Upper lobe of right lung (tissue), 1 donor: ENCODE measurements at regions not wholly inside any gene's neighbourhood (a gene's known extent, or its start where the extent isn't known, plus 50 kb on each side); places are given as distances from the start of the nearest gene placed in this dataset.

Source experiments
- ATAC-seq: fragments of 200-7000 bp; cut with Tn5 transposase; one replicate; pipeline ENCODE4 v1.9.1; 2020; ENCODE audit warnings: mild to moderate bottlenecking, moderate library complexity
- DNase-seq: peaks from one replicate; pipeline ENCODE4 v3.0.0-alpha.2; 2020
- H3K27ac ChIP-seq: fragments of 200-600 bp; one replicate; pipeline ENCODE4 v1.8.0; 2022
- H3K27me3 ChIP-seq: fragments of 200-600 bp; one replicate; pipeline ENCODE4 v1.8.0; 2022; ENCODE audit warnings: mild to moderate bottlenecking
- H3K36me3 ChIP-seq: fragments of 200-600 bp; one replicate; pipeline ENCODE4 v1.8.0; 2022
- H3K4me1 ChIP-seq: fragments of 200-600 bp; one replicate; pipeline ENCODE4 v1.8.0; 2022
- H3K4me3 ChIP-seq: fragments of 200-600 bp; one replicate; pipeline ENCODE4 v1.8.0; 2022; ENCODE audit warnings: mild to moderate bottlenecking
- H3K9me3 ChIP-seq: fragments of 200-600 bp; one replicate; pipeline ENCODE4 v1.8.0; 2022
- intact Hi-C: fragments of 100-400 bp; cut with DNase I; formaldehyde crosslinking; loops from one replicate; pipeline ENCODE4 v1.11.0; 2022
- TF ChIP-seq, protein P1 (sequence below): fragments of 200-600 bp; IDR thresholded peaks from one replicate; pipeline ENCODE4 v1.8.0; 2022; ENCODE audit warnings: antibody characterized with exemption
- donor health status: DM: no; HTN: yes; CAD: no; lungs with severe emphysema.

DNA sequence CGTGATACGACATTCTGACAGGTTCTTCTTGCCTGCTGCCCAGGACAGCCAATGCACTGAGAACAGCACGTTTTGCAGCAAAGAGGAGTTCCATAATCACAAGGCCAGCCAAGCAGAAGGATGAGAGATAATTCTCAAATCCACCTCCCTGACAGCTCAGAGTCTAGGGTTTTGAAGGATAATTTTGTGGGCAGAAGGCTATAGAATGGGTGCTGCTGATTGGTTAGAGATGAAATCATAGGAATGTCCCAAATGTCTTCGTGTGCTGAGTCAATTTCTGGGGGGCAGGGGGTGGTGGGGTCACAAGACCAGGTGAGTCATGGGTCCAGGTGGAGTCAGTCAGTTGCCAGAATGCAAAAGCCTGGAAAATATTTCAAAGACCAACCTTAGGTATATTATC, 175.5 kb upstream of the SLC30A5 start:
- ATAC-seq: no peak

DNA sequence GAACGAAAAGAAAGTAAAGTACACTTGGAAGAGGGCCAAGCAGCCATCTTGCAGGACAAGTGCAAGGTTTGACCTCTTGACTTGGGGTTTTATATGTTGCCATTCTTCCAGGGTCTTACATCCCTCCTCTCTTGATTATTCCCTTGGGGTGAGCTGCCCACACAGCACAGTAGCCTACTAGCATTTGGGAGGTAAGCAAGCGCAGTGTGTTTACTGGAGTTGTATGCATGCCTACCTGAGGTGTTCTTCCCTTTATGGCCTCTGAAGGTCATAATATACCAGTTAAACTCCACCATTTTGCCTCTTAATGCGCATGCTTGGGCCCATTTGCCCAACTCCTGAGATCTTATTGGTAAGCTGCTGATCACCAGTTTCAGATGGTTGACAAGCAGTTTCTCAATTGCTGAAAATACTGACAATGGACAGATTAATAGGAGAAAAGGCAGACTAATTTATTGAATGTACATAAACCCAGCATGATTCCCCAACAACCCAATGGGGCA, 173.8 kb upstream of the SLC30A5 start:
- H3K4me1 ChIP-seq: no peaks in the 10 kb centered on the region
- H3K4me3 ChIP-seq: no peak overlapping the region
- no peaks in the 10 kb centered on the region for H3K27me3 ChIP-seq
- ATAC-seq (no peak), DNase-seq (no peak)
- intact Hi-C loops: no loop called here
- H3K27ac ChIP-seq: no peak overlapping the region
- TF ChIP-seq, protein P1, sequence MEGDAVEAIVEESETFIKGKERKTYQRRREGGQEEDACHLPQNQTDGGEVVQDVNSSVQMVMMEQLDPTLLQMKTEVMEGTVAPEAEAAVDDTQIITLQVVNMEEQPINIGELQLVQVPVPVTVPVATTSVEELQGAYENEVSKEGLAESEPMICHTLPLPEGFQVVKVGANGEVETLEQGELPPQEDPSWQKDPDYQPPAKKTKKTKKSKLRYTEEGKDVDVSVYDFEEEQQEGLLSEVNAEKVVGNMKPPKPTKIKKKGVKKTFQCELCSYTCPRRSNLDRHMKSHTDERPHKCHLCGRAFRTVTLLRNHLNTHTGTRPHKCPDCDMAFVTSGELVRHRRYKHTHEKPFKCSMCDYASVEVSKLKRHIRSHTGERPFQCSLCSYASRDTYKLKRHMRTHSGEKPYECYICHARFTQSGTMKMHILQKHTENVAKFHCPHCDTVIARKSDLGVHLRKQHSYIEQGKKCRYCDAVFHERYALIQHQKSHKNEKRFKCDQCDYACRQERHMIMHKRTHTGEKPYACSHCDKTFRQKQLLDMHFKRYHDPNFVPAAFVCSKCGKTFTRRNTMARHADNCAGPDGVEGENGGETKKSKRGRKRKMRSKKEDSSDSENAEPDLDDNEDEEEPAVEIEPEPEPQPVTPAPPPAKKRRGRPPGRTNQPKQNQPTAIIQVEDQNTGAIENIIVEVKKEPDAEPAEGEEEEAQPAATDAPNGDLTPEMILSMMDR: no peak
- no peaks in the 10 kb centered on the region for H3K36me3 ChIP-seq
- H3K9me3 ChIP-seq: no peaks in the 10 kb centered on the region

More for the DNA sequence above, 175.5 kb upstream of the SLC30A5 start:
- TF ChIP-seq, protein P1: no peak
- no peak for DNase-seq
- no peak overlapping the region for H3K4me3 ChIP-seq
- intact Hi-C loops: no loop called here
- H3K27me3 ChIP-seq: no peaks in the 10 kb centered on the region
- no peaks in the 10 kb centered on the region for H3K36me3 ChIP-seq
- H3K4me1 ChIP-seq: no peaks in the 10 kb centered on the region
- no peaks in the 10 kb centered on the region for H3K9me3 ChIP-seq
- no peak overlapping the region for H3K27ac ChIP-seq

DNA sequence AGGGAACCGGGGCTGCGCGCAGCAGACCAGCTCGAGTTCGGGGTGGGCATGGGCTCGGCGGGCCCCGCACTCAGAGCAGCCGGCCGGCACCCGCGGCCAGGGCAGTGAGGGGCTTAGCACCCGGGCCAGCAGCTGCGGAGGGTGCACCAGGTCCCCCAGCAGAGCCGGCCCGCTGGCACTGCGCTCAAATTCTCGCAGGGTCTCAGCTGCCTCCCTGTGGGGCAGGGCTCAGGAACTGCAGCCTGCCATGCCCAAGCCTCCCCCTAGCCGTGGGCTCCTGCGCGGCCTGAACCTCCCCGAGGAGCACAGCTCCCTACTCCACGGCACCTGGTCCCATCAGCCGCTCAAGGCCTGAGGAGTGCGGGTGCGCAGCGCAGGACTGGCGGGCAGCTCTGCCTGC, 172.9 kb upstream of the SLC30A5 start:
- intact Hi-C loops: no loop called here
- no peak overlapping the region for H3K27ac ChIP-seq
- H3K9me3 ChIP-seq: no peaks in the 10 kb centered on the region
- H3K27me3 ChIP-seq: no peaks in the 10 kb centered on the region
- H3K4me3 ChIP-seq: no peak overlapping the region
- TF ChIP-seq, protein P1: no peak
- ATAC-seq: no peak
- DNase-seq: no peak
- H3K4me1 ChIP-seq: no peaks in the 10 kb centered on the region
- no peaks in the 10 kb centered on the region for H3K36me3 ChIP-seq

DNA sequence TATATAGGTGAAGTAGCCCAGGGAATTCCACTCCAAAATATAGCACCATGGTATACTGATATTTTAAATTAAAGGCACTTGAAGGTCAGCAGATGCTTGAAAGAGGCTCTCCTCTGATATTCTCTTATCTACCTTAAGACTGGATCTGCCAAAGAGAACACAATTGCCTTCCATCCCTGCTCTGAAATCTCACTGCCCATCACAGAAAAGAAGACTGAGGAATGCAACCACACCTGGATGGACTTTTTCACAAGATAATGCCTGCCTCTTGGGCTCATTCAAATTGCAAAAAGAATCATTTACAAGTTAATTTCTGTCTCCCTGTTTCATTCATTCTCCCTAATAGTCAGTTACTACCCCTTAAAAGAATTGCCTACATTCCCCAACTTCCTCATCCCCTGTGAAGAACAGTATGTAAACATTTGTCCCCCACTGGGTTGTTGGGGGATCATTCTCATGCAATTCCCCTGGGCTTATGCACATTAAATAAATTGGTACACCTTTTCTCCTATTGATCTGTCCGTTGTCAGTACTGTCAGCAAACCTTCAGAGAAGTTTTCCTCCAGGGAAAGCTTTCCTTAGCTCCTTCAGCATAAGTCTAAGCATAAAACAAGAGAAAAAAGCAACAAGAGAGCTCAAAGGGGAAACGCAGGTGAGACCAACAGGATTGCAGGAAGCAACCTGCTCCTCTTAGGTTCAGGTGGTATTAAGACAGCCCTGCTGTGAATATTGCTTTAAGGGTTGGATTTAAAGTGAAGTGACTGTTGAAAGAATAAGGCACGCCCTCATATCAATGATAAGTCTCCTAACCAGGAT, 171.4 kb upstream of the SLC30A5 start:
- no peak for ATAC-seq
- TF ChIP-seq, protein P1: no peak
- Histone ChIP-seq H3K4me3 (no peak overlapping the region), H3K27ac (no peak overlapping the region), H3K36me3 (no peaks in the 10 kb centered on the region), H3K4me1 (no peaks in the 10 kb centered on the region), H3K9me3 (no peaks in the 10 kb centered on the region), H3K27me3 (no peaks in the 10 kb centered on the region)
- intact Hi-C loops: no loop called here
- no peak for DNase-seq

DNA sequence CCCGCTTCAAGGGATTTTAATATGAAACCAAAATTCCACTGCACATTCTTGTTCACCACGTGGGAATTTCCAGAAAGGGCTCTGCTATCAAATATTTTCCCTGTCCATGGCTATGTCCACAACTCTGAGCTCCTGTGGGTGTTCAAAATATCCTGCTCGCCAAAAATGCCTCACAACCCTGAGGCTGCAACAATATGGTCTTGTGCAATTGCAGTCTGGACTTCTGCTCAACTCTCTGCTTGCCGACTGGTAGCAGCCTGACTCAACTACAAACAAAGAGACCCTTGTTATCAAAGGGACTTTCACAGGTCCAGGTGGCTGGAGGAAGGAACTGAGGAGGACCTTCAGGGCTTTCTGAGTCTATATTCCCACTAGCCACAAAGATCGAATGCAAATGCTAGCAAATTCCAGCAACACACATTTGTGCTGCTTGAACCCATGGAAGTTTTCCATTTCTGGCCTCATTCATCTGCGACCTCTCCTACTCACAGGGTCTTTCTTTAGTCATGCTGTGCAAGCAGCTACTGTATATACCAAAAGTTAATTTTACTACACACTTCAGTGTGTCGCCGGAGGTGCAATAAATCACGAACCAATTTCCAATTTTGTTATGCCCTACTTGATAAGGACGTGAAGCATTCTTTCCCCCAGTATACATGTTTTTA, 169.2 kb upstream of the SLC30A5 start:
- peak; percentile 54 for ATAC-seq
- no peak for DNase-seq
- Histone ChIP-seq H3K9me3 (no peaks in the 10 kb centered on the region), H3K27ac (no peak overlapping the region), H3K36me3 (no peaks in the 10 kb centered on the region), H3K4me1 (no peaks in the 10 kb centered on the region), H3K4me3 (no peak overlapping the region), H3K27me3 (no peaks in the 10 kb centered on the region)
- intact Hi-C loops: no loop called here
- TF ChIP-seq, protein P1: no peak
